Peyer's patch (tissue), 4 donors: ENCODE measurements at regions not wholly inside any gene's neighbourhood (a gene's known extent, or its start where the extent isn't known, plus 50 kb on each side); places are given as distances from the start of the nearest gene placed in this dataset.

Experiments used
- CTCF ChIP-seq, 6 experiments: fragments of 450-650 bp in 4 of 6; fragments of 200-600 bp in 2 of 6; sonication (generic) in 1 of 6; IDR thresholded peaks; one replicate each; pipeline ENCODE4 v1.5.1; 2017 to 2019; ENCODE audit warnings: antibody characterized with exemption in 6 of 6, mild to moderate bottlenecking in 3 of 6, moderate library complexity in 1 of 6
- POLR2A ChIP-seq, 2 donors: fragments of 450-650 bp; IDR thresholded peaks; one replicate each; pipeline ENCODE4 v1.5.1; 2017; ENCODE audit warnings: antibody characterized with exemption in 2 of 2, mild to moderate bottlenecking in 2 of 2, moderate library complexity in 2 of 2

DNA sequence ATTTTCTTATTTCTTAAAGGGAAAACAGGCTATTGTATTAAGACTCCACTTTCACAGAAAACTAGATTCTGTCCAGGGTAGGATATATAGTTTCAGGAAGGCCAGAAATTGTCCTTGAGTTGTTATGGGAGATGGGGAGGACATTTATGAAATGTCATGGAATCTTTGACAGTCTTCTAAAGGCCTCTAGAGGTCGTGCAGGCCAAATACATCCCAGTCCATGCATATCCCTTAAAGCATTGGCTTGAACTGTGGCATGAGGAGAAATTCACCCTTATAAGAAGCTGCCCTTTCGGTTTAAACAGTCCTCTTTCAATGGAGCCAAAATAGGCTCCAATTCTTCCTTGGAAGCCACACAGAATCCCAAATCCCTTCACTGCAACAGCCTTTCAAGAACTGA, 183.6 kb upstream of the NOCT start:
- no peak for TF ChIP-seq CTCF (IDR thresholded peaks at IDR 0.05)
- no peak for TF ChIP-seq POLR2A (IDR thresholded peaks at IDR 0.05)
